GM18951 (cell line): ENCODE measurements at regions not wholly inside any gene's neighbourhood (a gene's known extent, or its start where the extent isn't known, plus 50 kb on each side); places are given as distances from the start of the nearest gene placed in this dataset.

Source experiments
- POLR2A ChIP-seq: IDR thresholded peaks from 4 replicates; pipeline ENCODE4 v1.6.1; 2011; ENCODE audit warnings: mild to moderate bottlenecking; ENCODE audit not compliant: insufficient read length, insufficient read depth; ENCODE audit errors: extremely low read depth
- in situ Hi-C: fragments of 300-500 bp; cut with MboI; formaldehyde crosslinking; loops from one replicate; pipeline ENCODE4 v1.12.0; 2022; ENCODE audit warnings: low sequenced_read_pairs, mixed read lengths, inconsistent platforms; ENCODE audit not compliant: unreplicated experiment

GRCh38 chr1:239555350-239555749 is 169.0 kb downstream of the CHRM3 start:
- no peak for TF ChIP-seq POLR2A
- in situ Hi-C loops, result no loop called here

- in situ Hi-C loops, result no loop called here
- TF ChIP-seq POLR2A, result no peak
Measured at GRCh38 chr1:239558559-239558958, 172.2 kb downstream of the CHRM3 start.

GRCh38 chr1:239558991-239559390 is 172.6 kb downstream of the CHRM3 start:
- no peak for TF ChIP-seq POLR2A
- in situ Hi-C loops, result no loop called here

GRCh38 chr1:239560921-239561320 is 174.6 kb downstream of the CHRM3 start:
- TF ChIP-seq POLR2A, result no peak
- in situ Hi-C loops, result no loop called here

DNA sequence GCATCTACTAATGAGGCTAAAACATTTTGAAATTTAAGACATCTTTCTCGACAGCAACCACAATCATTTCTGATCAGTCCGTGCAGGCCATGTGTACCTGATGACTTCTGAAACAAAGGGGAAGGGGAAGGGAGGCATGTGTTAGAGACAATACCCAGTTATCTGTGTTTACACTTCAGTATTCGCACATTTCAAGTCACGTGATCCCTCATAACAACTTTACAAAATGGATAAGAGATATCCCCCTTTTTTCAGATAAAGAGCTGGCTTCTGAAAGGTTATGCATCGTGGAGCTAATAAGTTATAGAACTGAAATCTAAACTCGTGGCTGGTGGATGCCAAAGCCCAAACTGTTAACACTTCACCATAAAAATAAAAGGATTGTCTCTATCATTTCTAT is 175.7 kb downstream of the CHRM3 start:
- no peak for TF ChIP-seq POLR2A
- in situ Hi-C loops, result no loop called here

GRCh38 chr1:239563681-239564080 is 177.3 kb downstream of the CHRM3 start:
- in situ Hi-C loops, result no loop called here

DNA sequence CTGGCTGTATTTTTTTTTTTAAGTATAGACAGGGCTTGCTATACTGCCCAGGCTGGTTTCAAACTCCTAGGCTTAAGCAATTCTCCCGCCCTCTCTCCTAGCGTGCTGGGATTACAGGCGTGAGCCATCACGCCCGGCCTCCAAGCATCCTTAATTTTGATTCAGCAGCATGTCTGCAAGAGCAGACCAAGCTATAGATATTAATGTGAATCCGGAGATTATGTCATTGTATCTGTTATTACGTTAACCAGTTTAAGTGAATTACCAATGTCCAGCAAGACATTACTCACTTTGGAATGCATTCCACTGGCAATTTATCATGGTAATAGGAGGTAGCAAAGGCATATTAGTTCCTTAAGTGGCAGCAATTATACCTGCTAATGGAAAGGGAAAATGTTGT is 179.7 kb downstream of the CHRM3 start:
- in situ Hi-C loops, result no loop called here
- TF ChIP-seq POLR2A, result no peak

More at GRCh38 chr1:239563681-239564080, 177.3 kb downstream of the CHRM3 start:
- no peak for TF ChIP-seq POLR2A

DNA sequence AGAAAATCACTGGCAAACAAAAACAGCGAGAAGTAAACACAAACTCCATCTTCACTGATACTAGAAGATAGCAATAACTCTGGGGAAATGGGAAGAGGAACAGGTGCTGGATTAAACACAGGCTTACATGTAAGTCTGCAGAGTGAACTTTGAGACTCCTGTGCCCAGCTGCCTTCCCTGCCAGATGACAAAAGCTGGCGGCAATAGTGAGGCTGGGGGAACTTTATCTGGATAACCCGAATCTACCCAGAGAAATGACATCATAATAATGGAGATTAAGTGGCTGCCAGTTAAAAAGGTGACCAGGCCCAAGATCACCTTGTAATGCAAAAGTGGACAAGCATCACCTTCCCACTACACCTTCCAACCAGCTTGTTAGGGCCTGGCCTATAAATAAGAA is 184.5 kb downstream of the CHRM3 start:
- no peak for TF ChIP-seq POLR2A
- in situ Hi-C loops, result no loop called here

DNA sequence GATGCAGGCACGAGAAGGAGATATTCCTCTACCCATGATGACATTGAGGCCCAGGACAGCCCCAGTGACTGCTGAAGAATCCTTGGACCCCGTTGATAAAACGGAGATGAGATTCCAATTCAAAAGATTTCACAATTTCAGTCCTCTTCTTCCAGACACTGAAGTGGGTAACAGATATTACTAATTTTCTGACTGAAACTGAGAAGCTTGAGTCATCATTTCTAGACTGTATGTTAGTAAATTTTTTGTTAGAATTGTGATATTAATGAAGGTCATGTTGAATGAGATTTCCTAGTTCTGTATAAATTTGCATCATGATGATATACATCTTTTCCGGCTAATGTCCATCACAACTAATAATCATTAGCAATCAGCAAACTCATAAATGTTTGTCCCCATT is 185.8 kb downstream of the CHRM3 start:
- in situ Hi-C loops, result no loop called here
- no peak for TF ChIP-seq POLR2A

- in situ Hi-C loops, result no loop called here
Measured at GRCh38 chr1:239574112-239574511, 187.7 kb downstream of the CHRM3 start.

GRCh38 chr1:239575113-239575512 is 188.7 kb downstream of the CHRM3 start:
- TF ChIP-seq POLR2A, result no peak
- in situ Hi-C loops, result no loop called here

More at GRCh38 chr1:239574112-239574511, 187.7 kb downstream of the CHRM3 start:
- no peak for TF ChIP-seq POLR2A

DNA sequence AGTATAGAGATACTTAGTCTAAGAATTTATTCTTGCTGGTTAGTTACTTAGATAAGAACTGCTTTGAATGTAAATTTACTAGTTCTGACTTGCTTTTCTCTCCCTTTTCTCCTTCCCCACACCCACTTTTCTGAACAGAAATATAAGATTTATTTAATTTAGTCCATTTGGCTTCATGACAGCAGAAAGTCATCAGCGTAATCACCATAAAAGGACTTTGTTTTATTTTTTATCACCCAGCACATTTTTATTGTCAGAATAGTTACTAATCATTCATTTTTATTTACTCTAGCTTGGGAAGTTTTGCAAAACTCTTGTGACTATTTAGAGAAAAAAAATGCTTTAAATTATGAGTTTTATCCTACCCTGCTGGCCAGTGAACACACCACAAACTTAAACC is 197.2 kb downstream of the CHRM3 start:
- no peak for TF ChIP-seq POLR2A
- in situ Hi-C loops, result no loop called here

DNA sequence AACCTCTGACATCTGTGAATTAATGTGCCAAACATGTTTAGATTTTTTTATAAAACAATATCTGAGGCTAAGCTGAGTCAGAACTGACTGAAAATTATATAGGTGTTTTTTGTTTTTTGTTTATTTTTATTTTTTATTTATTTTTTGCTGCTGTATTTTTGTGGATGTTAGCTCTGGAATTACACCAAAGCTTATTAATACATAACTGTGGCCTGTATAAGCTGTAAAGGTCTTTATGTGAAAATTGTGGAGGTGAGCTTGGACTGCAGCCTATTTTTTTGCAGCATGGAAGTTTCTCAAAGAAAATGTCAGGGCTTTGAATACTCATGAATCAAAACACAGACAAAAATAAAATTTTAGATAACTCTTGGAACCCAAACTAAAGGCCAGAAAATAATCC is 199.8 kb downstream of the CHRM3 start:
- in situ Hi-C loops, result no loop called here

DNA sequence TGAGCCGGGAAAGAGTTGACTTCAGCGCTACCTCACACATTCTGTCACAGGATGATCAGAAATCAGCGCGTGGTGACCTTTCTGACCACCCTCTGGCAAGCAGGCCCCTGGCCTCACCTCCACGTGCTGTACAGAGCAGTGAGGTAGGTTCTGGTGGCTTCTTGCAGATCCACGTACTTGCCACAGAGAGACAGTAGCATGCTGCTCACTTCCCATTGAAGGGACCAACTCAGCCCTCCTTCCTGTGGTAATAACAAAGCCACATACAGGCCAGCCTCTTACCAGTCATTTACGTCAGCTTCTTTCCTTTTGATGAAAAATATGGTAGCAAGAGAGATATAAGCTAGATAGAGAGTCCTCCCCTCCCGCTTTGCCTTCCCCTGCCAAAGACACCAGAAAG is 200.7 kb downstream of the CHRM3 start:
- in situ Hi-C loops, result no loop called here
- no peak for TF ChIP-seq POLR2A

More for the DNA sequence above, 199.8 kb downstream of the CHRM3 start:
- TF ChIP-seq POLR2A, result no peak
